Vagina (tissue), 2 donors: ENCODE measurements at regions not wholly inside any gene's neighbourhood (a gene's known extent, or its start where the extent isn't known, plus 50 kb on each side); places are given as distances from the start of the nearest gene placed in this dataset.

Source experiments
- DNase-seq, 2 donors: peaks; one replicate each; pipeline ENCODE4 v3.0.0-alpha.2; 2017; ENCODE audit errors: extremely low spot score in 2 of 2
- H3K27ac ChIP-seq: fragments of 200-600 bp; sonication (generic); one replicate; pipeline ENCODE4 v1.5.1; 2019
- H3K27me3 ChIP-seq: fragments of 200-600 bp; sonication (generic); one replicate; pipeline ENCODE4 v1.5.1; 2019
- H3K36me3 ChIP-seq, 2 donors: fragments of 200-600 bp; sonication (generic); one replicate each; pipeline ENCODE4 v1.5.1; 2017 to 2019
- H3K4me1 ChIP-seq: fragments of 200-600 bp; sonication (generic); one replicate; pipeline ENCODE4 v1.5.1; 2019
- H3K4me3 ChIP-seq, 2 donors: fragments of 200-600 bp; sonication (generic); 1 replicate in 1 of 2; 2 replicates in 1 of 2; pipeline ENCODE4 v1.5.1; 2016 to 2019
- H3K9me3 ChIP-seq: fragments of 200-600 bp; sonication (generic); one replicate; pipeline ENCODE4 v1.5.1; 2019
- POLR2A ChIP-seq, 2 donors: fragments of 450-650 bp; IDR thresholded peaks; one replicate each; pipeline ENCODE4 v1.6.1; 2017; ENCODE audit warnings: antibody characterized with exemption in 2 of 2, mild to moderate bottlenecking in 2 of 2, moderate library complexity in 2 of 2
- POLR2AphosphoS5 ChIP-seq, 2 donors: sonication (generic); formaldehyde crosslinking; IDR thresholded peaks; one replicate each; pipeline ENCODE4 v1.9.0; 2017; ENCODE audit warnings: antibody characterized with exemption in 2 of 2, mild to moderate bottlenecking in 2 of 2, low read depth in 1 of 2; ENCODE audit not compliant: insufficient read depth in 1 of 2
- intact Hi-C: fragments of 100-400 bp; cut with DNase I; formaldehyde crosslinking; loops from one replicate; pipeline ENCODE4 v1.15.1; 2023
- TF ChIP-seq, protein P1 (sequence below), 3 experiments: fragments of 450-650 bp in 2 of 3; fragments of 200-600 bp in 1 of 3; sonication (generic) in 1 of 3; IDR thresholded peaks; one replicate each; pipeline ENCODE4 v1.5.1; 2017 to 2019; ENCODE audit warnings: antibody characterized with exemption in 3 of 3, mild to moderate bottlenecking in 2 of 3, moderate library complexity in 2 of 3

DNA sequence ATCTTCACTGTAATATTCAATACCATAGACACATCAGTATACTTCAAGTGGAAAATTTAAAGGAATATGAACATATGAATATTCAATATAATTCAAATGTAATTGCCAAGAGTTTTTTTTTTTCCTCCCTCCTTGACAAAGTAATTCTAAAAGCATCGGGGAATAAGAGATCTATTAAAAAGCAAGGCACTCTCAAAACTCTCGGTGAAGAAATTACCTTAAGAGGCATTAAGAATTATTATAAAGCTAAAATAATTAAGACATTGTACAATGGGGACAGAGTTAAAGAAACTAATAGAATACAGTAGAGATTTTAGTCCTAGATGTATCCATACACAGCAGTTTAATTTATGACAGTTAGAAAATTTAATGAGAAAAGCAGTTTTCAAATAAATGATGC, 390.0 kb upstream of the SLC8A1 start:
- no peak for DNase-seq
- intact Hi-C loops = no loop called here
- Histone ChIP-seq H3K4me1 (no peaks in the 10 kb centered on the region), H3K27ac (no peak overlapping the region), H3K36me3 (no peaks in the 10 kb centered on the region), H3K9me3 (no peaks in the 10 kb centered on the region), H3K27me3 (no peaks in the 10 kb centered on the region), H3K4me3 (no peak overlapping the region)
- TF ChIP-seq POLR2A (IDR thresholded peaks at IDR 0.05) (no peak), POLR2AphosphoS5 (IDR thresholded peaks at IDR 0.05; ENCODE audit: insufficient read depth in 1 of 2, low read depth in 1 of 2) (no peak)
- TF ChIP-seq, protein P1, sequence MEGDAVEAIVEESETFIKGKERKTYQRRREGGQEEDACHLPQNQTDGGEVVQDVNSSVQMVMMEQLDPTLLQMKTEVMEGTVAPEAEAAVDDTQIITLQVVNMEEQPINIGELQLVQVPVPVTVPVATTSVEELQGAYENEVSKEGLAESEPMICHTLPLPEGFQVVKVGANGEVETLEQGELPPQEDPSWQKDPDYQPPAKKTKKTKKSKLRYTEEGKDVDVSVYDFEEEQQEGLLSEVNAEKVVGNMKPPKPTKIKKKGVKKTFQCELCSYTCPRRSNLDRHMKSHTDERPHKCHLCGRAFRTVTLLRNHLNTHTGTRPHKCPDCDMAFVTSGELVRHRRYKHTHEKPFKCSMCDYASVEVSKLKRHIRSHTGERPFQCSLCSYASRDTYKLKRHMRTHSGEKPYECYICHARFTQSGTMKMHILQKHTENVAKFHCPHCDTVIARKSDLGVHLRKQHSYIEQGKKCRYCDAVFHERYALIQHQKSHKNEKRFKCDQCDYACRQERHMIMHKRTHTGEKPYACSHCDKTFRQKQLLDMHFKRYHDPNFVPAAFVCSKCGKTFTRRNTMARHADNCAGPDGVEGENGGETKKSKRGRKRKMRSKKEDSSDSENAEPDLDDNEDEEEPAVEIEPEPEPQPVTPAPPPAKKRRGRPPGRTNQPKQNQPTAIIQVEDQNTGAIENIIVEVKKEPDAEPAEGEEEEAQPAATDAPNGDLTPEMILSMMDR (IDR thresholded peaks at IDR 0.05) = no peak

DNA sequence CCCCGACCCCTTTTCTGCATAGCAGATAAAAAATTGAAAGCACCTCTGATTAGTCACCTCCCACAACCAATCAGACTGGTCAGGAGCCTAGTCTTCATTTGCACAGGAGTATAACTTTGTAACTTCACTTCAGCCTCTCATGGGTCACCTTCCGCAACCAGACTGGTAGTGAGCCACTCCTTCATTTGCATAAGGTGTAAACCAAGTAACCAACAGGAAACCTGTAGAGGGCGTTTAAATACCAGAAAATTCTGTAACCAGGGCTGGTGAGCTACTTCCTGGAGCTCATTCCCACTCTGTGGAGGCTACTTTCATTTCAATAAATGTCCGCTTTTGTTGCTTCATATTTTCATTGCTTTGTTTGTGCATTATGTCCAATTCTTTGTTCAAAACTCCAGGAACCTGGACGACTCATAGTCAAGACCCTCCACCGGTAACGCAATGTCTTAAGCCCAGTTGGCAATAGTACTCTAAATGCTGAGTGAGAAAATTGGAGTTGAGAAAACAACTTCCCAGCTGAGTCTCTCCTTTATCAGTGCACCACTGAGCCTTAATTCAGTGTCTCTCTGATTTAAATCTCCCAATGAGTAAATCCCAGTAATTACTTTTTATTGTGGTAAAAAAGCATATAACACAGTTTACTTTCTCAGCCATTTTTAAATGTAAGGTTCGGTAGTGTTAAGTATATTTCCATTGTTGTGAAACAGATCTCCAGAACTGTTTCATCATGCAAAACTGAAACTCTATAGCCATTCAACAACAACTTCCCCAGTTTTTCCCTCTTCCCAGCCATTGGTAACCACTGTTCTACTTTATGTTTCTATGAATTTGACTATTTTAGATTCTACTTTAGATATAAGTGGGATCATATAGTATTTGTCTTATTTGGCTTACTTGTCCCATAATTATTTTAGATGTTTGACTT, 392.7 kb upstream of the SLC8A1 start:
- no peaks in the 10 kb centered on the region for H3K27me3 ChIP-seq
- H3K4me3 ChIP-seq = no peak overlapping the region
- H3K27ac ChIP-seq = no peak overlapping the region
- no peaks in the 10 kb centered on the region for H3K9me3 ChIP-seq
- no peaks in the 10 kb centered on the region for H3K4me1 ChIP-seq
- no peak for TF ChIP-seq POLR2AphosphoS5 (IDR thresholded peaks at IDR 0.05; ENCODE audit: insufficient read depth in 1 of 2, low read depth in 1 of 2)
- TF ChIP-seq, protein P1 (IDR thresholded peaks at IDR 0.05) = no peak
- TF ChIP-seq POLR2A (IDR thresholded peaks at IDR 0.05) = no peak
- intact Hi-C loops = no loop called here
- no peak for DNase-seq
- no peaks in the 10 kb centered on the region for H3K36me3 ChIP-seq

DNA sequence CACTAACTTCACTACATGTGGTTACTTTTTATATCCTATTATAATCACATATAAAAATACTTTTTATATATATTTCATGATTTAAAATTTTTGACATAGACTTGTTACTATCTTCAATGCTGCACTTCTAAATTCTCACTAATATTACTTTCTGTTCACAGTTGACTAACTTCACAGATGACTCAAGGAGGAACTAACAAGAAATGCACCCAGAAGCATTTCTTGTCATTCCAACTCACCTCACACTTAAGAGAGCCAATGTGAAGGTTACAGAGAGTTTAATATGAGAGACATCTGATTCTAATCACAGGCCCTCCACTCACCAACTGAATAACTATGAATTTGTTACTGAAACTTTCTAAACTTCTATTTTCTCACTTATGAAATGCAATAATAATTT, 399.8 kb upstream of the SLC8A1 start:
- H3K27ac ChIP-seq = no peak overlapping the region
- no peaks in the 10 kb centered on the region for H3K36me3 ChIP-seq
- intact Hi-C loops = no loop called here
- no peak overlapping the region for H3K4me3 ChIP-seq
- DNase-seq = no peak
- no peaks in the 10 kb centered on the region for H3K4me1 ChIP-seq
- TF ChIP-seq POLR2AphosphoS5 (IDR thresholded peaks at IDR 0.05; ENCODE audit: insufficient read depth in 1 of 2, low read depth in 1 of 2) (no peak), POLR2A (IDR thresholded peaks at IDR 0.05) (no peak)
- TF ChIP-seq, protein P1 (IDR thresholded peaks at IDR 0.05) = no peak
- no peaks in the 10 kb centered on the region for H3K9me3 ChIP-seq
- H3K27me3 ChIP-seq = no peaks in the 10 kb centered on the region

DNA sequence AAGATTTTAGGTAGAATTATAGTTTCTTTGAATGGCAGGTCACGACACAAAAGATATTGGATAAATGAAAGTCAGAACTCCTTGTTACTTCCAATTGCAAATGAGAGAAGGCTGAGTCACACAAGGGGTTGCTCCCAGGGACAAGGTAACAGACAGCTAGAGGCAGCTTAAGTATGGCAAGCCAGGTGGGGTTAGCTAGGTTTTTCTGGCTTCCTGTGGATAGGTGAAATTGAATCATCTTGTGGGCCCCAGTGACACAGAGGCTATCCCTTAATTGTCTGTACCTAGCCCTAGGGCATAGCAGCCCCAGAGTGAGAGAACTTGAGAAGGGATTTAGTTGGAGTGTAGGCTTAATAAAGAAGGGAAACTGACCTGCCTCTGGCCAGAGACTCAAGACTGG, 407.7 kb upstream of the SLC8A1 start:
- no peak for TF ChIP-seq POLR2A (IDR thresholded peaks at IDR 0.05)
- TF ChIP-seq, protein P1 (IDR thresholded peaks at IDR 0.05) = no peak
- no peak for TF ChIP-seq POLR2AphosphoS5 (IDR thresholded peaks at IDR 0.05; ENCODE audit: insufficient read depth in 1 of 2, low read depth in 1 of 2)
- no peaks in the 10 kb centered on the region for H3K36me3 ChIP-seq
- no peaks in the 10 kb centered on the region for H3K4me1 ChIP-seq
- no peaks in the 10 kb centered on the region for H3K9me3 ChIP-seq
- no peak overlapping the region for H3K27ac ChIP-seq
- H3K27me3 ChIP-seq = no peaks in the 10 kb centered on the region
- no peak for DNase-seq
- intact Hi-C loops = no loop called here
- H3K4me3 ChIP-seq = no peak overlapping the region

DNA sequence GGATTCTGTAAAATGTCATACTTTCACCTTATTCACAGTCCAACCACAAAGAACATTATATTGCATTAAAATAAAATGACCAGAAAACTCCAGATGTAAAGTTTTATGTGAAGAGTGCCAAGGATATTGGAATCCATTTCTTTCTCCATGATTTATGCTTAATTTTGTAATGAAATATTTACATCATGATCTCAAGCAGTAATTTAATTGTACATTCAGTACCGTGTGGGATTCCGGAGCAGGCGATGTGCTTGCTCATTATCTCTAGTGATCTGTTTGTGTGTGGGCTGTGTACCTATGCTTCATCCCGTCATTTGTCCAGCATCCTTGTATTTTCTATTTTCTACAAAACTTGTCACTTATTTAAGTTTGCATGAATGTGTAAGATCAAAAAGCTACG, 415.9 kb upstream of the SLC8A1 start:
- Histone ChIP-seq H3K9me3 (no peaks in the 10 kb centered on the region), H3K36me3 (no peaks in the 10 kb centered on the region), H3K4me1 (no peaks in the 10 kb centered on the region), H3K4me3 (no peak overlapping the region), H3K27ac (no peak overlapping the region), H3K27me3 (no peaks in the 10 kb centered on the region)
- intact Hi-C loops = no loop called here
- TF ChIP-seq, protein P1 (IDR thresholded peaks at IDR 0.05) = no peak
- no peak for DNase-seq
